ENCODE measurements at regions not wholly inside any gene's neighbourhood (a gene's known extent, or its start where the extent isn't known, plus 50 kb on each side); places are given as distances from the start of the nearest gene placed in this dataset.

GRCh38 chr5:63375851-63376250 lies 586.4 kb downstream of the HTR1A start:
- TF ChIP-seq CTCF (IDR thresholded peaks at IDR 0.05; ENCODE audit: low read length) (no peak), EZH2 (IDR thresholded peaks at IDR 0.05; ENCODE audit: borderline replicate concordance, low read length) (no peak)

Data from OCI-LY1 (cell line).